ENCODE measurements at regions not wholly inside any gene's neighbourhood (a gene's known extent, or its start where the extent isn't known, plus 50 kb on each side); places are given as distances from the start of the nearest gene placed in this dataset.
A peak's percentile ranks its signal among the peaks of the same experiment; 100 is the strongest.

DNA sequence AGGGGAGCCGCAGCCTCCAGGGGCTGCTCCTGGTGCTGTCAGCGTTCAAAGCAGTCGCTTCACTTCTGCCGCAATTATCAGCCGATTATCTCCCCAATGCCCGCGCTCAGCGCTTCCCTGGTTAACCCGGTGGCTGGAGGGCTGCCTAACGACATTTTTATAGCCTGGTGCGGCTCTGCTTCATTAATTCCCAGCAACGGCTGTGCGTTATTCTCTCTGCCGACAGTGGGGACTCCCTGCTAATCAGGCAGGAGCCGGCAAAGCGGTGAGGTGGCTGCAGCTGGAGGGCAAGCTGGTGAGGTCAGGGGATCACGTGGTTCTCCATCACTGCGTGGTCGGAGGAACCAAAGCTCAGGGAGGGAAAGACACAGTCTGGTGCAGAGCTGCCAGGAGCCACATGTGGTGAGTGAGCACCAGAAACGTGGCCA lies 62.9 kb downstream of the GLRX5 start:
- peaks cover 4% of the 10 kb centered on the region; the same call in 1 of the 2 replicates for H3K27me3 ChIP-seq
- peak overlapping the region; percentile 40 for H3K4me3 ChIP-seq
- H3K9ac ChIP-seq, result peak overlapping the region; percentile 69
- peak overlapping the region; percentile 78 for H3K4me2 ChIP-seq
- peak overlapping the region; percentile 56 for H3K27ac ChIP-seq
- no peaks in the 10 kb centered on the region for H3K36me3 ChIP-seq
- H3K4me1 ChIP-seq, result peaks cover 27% of the 10 kb centered on the region
- no peaks in the 10 kb centered on the region for H4K20me1 ChIP-seq
- H3K9me3 ChIP-seq, result peaks cover 10% of the 10 kb centered on the region
- no peak for TF ChIP-seq Cebpa-rat (IDR thresholded peaks at IDR 0.05)

DNA sequence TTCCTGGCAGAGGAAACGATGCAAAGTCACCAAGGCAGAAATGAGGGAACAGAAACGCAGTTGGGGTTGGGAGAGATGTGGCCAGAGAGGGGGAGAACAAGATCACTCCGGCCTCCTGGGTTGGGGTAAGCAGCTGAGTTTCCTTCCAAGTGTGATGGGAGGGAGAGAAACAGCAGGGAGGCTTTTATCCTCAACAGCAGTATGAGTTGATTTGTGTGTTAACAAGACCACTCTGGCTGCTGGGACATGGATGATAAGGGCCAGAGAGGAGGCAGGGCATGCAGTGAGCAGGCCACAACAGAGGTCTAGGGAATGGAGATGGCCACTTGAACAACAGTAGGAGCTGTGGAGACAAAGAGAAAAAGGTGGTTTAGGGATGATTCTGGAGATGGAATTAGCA lies 66.8 kb downstream of the GLRX5 start:
- no peak overlapping the region for H3K4me2 ChIP-seq
- H3K9me3 ChIP-seq, result no peaks in the 10 kb centered on the region
- peaks cover 27% of the 10 kb centered on the region for H3K4me1 ChIP-seq
- peaks cover 4% of the 10 kb centered on the region; the same call in 1 of the 2 replicates for H3K27me3 ChIP-seq
- no peak for TF ChIP-seq Cebpa-rat (IDR thresholded peaks at IDR 0.05)
- no peak overlapping the region for H3K27ac ChIP-seq
- no peaks in the 10 kb centered on the region for H3K36me3 ChIP-seq
- H4K20me1 ChIP-seq, result no peaks in the 10 kb centered on the region
- H3K4me3 ChIP-seq, result no peak overlapping the region
- H3K9ac ChIP-seq, result no peak overlapping the region

DNA sequence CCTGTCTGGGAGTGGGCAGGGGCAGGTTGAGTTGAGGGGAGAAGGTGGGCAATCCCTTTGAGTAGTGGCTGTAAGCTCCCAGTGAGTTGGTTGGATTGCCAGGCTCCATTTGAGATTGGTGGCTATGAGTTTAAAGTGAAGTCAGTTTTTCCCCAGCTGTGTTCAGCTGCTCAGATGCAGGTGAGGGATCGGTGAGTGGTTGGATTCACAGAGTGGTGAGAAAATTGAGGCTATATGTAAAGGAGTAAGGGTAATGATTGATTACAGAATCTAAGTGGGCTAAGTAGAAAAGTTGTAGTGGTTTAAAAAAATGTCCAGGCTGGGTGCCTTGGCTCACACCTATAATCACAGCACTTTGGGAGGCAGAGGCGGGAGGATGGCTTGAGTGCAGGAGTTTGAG lies 68.6 kb downstream of the GLRX5 start:
- no peak for TF ChIP-seq Cebpa-rat (IDR thresholded peaks at IDR 0.05)

DNA sequence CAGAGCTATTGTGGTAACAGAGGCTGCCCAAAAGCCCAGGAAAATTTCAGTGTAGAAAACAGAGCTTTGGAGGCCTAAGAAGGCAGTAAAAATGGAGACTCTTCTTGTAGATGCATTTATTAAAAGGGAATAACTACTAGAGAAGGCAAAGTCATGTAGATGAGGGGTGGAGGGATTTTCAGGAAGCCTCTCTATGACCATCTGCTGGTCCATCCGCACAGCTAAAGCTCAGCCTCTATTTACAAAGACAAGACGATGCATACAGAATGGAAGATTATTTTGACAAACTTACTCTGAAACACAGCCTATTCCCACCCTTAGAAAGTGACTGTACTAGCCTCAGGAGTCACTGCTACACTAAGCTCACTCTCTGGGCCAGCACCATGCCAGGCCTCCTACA lies 71.4 kb downstream of the GLRX5 start:
- no peaks in the 10 kb centered on the region for H3K9me3 ChIP-seq
- no peak overlapping the region for H3K9ac ChIP-seq
- no peak overlapping the region for H3K27ac ChIP-seq
- no peaks in the 10 kb centered on the region for H3K36me3 ChIP-seq
- no peaks in the 10 kb centered on the region for H3K27me3 ChIP-seq
- H3K4me1 ChIP-seq, result peaks cover 2% of the 10 kb centered on the region; the same call in 1 of the 2 replicates
- no peak overlapping the region for H3K4me3 ChIP-seq
- no peak for TF ChIP-seq Cebpa-rat (IDR thresholded peaks at IDR 0.05)
- H3K4me2 ChIP-seq, result no peak overlapping the region
- H4K20me1 ChIP-seq, result no peaks in the 10 kb centered on the region

More for the DNA sequence above, 68.6 kb downstream of the GLRX5 start:
- H3K4me3 ChIP-seq, result no peak overlapping the region
- H3K27ac ChIP-seq, result no peak overlapping the region
- no peaks in the 10 kb centered on the region for H3K36me3 ChIP-seq
- H3K27me3 ChIP-seq, result no peaks in the 10 kb centered on the region
- H3K4me1 ChIP-seq, result peaks cover 11% of the 10 kb centered on the region
- no peaks in the 10 kb centered on the region for H3K9me3 ChIP-seq
- H4K20me1 ChIP-seq, result no peaks in the 10 kb centered on the region
- H3K4me2 ChIP-seq, result no peak overlapping the region
- H3K9ac ChIP-seq, result no peak overlapping the region

DNA sequence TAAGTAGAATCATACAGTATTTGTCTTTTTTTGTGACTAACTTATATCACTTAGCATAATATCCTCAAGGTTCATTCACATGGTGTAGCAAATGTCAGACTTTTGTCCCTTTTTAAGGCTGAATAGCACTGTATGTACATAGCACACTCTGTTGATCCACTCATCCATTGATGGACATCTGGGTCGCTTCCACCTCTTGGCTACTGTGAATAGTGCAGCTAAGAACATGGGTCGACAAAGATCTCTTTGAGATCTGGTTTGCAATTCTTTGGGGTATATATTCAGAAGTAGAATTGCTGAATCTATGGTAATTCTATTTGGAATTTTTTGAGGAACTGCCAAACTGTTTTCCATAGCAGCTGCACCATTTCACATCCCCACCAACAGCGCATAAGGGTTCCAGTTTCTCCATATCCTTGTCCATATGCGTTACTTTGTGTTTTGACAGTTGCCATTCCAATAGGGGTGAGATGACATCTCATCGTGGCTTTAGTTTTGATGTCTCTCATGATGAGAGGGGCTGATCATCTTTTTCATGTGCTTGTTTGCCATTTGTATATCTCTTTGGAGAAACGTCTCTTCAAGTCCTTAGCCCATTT lies 73.9 kb downstream of the GLRX5 start:
- no peaks in the 10 kb centered on the region for H3K9me3 ChIP-seq
- no peak overlapping the region for H3K4me2 ChIP-seq
- H3K27ac ChIP-seq, result no peak overlapping the region
- H3K36me3 ChIP-seq, result no peaks in the 10 kb centered on the region
- no peak for TF ChIP-seq Cebpa-rat (IDR thresholded peaks at IDR 0.05)
- H3K4me1 ChIP-seq, result peaks cover 10% of the 10 kb centered on the region
- H3K27me3 ChIP-seq, result no peaks in the 10 kb centered on the region
- H3K4me3 ChIP-seq, result no peak overlapping the region
- no peak overlapping the region for H3K9ac ChIP-seq
- no peaks in the 10 kb centered on the region for H4K20me1 ChIP-seq

DNA sequence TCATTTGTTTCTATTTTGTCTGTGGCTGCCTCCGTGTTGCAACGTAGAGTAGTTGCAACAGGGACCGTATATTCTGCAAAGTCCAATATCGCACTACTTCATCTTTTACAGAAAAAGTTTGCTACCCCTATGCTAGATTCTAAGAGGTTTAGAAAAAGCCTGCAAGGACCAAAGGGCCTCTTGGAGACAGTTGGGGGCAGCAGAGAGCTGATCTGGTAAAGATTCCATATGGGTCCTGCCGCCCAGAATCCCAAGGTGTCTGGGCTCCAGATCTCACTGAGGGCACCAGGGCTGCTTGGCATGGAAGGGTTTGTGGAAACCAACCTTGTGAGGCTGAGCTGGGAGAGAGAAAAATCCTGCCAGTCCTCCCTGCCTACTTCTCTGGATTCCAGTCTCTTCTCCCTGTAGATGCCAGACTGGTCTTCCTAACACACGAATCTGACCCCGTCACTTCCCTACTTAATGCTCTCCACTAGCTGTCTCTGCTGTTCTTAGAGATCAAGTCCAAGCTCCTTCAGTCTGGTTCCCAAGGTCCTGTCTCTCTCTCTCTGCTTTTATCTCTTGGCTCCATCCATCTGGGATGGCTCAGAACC lies 74.6 kb downstream of the GLRX5 start:
- no peak for TF ChIP-seq Cebpa-rat (IDR thresholded peaks at IDR 0.05)
- no peaks in the 10 kb centered on the region for H3K36me3 ChIP-seq
- no peaks in the 10 kb centered on the region for H3K27me3 ChIP-seq
- peaks cover 17% of the 10 kb centered on the region for H3K4me1 ChIP-seq
- H3K4me2 ChIP-seq, result no peak overlapping the region
- H3K27ac ChIP-seq, result no peak overlapping the region
- H4K20me1 ChIP-seq, result no peaks in the 10 kb centered on the region
- no peaks in the 10 kb centered on the region for H3K9me3 ChIP-seq
- H3K4me3 ChIP-seq, result no peak overlapping the region
- H3K9ac ChIP-seq, result no peak overlapping the region

DNA sequence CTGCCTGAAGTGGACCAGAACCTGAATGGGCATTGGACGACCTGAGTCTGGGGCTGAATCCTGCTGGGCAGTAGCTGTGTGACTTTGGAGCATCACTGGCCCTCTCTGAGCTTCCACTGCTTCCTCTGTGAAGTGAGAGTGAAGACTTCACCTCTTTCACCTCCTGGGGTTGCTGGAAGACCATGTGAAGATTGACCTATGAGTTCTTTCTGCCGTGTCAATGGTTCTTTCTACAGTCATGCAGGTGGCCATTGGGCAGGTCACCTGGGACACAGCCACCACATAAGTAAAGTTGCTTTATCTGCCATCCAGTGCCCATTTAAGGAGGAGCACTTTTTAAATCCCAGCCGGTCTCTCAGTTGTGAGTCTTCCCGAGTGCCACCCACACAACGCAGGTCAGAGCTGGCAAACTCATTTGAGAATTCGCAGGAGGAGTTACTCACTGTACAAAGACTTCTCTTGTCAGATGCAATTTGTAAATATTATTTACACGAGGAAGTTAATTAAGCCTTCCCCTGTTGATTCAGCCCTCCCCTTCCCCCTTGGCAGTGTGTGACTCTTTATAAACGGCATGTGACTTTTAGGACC lies 74.8 kb upstream of the TCL1B start:
- Histone ChIP-seq H3K36me3 (no peaks in the 10 kb centered on the region), H3K4me2 (no peak overlapping the region), H3K9me3 (no peaks in the 10 kb centered on the region), H3K27ac (no peak overlapping the region), H3K27me3 (no peaks in the 10 kb centered on the region), H3K9ac (no peak overlapping the region), H3K4me1 (peaks cover 17% of the 10 kb centered on the region), H3K4me3 (no peak overlapping the region), H4K20me1 (no peaks in the 10 kb centered on the region)
- TF ChIP-seq Cebpa-rat (IDR thresholded peaks at IDR 0.05), result no peak

DNA sequence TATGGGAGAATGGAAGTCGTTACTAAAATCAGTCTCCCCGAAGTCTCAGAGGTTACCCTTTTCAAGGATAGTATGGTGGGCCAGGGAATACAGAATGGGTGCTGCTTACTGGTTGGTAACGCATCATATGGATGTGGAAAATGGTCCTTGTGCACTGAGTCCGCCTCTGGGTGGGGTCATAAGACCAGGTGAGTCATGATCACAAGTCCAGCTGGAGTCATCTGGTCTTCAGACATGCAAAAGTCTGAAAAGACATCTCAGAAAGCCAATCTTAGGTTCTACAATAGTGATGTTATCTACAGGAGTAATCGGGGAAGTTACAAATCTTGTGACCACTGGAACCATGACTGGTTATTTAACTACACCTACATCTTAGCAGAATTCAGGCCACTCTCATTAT lies 71.9 kb upstream of the TCL1B start:
- H3K4me1 ChIP-seq, result peaks cover 17% of the 10 kb centered on the region
- H3K9ac ChIP-seq, result no peak overlapping the region
- peak overlapping the region; percentile 23; the same call in 1 of the 2 replicates for H3K4me2 ChIP-seq
- no peak overlapping the region for H3K27ac ChIP-seq
- no peaks in the 10 kb centered on the region for H3K36me3 ChIP-seq
- no peaks in the 10 kb centered on the region for H3K9me3 ChIP-seq
- no peak for TF ChIP-seq Cebpa-rat (IDR thresholded peaks at IDR 0.05)
- no peak overlapping the region for H3K4me3 ChIP-seq
- no peaks in the 10 kb centered on the region for H3K27me3 ChIP-seq
- H4K20me1 ChIP-seq, result no peaks in the 10 kb centered on the region

DNA sequence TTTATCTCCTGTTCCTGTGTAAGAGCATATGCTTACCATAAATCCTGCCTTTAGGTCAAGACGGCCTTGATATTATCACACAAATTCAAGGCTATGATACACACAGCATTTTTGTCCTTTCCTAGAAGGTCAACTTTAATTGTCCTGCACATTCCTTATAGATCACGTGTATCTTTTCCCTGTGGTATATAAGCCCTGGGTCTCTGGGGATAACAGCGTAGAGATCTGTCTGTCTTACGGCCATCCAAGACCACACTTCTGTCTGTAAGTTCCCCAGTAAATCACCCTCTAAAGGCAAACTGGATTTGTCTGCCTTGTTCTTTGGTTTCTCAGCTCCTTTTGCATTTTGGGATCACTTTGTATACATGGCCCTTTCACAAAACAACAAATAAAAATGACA lies 69.5 kb upstream of the TCL1B start:
- Histone ChIP-seq H4K20me1 (no peaks in the 10 kb centered on the region), H3K4me3 (no peak overlapping the region), H3K27ac (no peak overlapping the region), H3K36me3 (no peaks in the 10 kb centered on the region), H3K27me3 (no peaks in the 10 kb centered on the region), H3K4me2 (no peak overlapping the region), H3K4me1 (peaks cover 13% of the 10 kb centered on the region), H3K9ac (no peak overlapping the region), H3K9me3 (no peaks in the 10 kb centered on the region)
- no peak for TF ChIP-seq Cebpa-rat (IDR thresholded peaks at IDR 0.05)

DNA sequence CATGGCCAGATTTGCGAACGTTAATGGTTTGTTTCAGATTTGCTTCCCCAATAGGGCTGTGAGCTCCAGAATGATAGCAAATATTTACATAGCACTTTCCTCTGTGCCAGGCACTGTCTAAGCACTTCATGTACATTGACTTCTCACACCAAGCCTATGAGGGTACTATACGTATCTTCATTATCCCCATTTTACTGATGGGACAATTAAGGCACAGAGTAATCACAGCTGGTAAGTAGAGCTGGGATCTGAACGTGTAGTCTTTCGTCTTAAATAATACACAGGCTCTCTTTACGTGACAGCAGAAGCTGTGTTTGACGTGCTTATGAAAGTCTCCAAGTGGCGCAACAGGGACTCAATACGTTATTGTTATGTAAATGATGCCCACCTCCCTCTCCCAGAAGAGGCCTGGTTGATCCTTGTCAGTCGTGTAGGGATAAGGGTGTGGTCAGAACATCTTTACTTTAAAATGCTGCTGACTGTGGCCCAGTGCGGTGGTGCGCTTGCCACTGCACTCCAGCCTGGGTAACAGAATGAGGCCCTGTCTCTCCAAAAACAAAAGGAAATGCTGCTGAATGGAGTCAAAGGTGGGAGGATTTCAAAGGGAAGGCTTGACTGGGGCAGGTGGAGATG lies 66.3 kb upstream of the TCL1B start:
- Histone ChIP-seq H3K9ac (no peak overlapping the region), H3K4me1 (peaks cover 13% of the 10 kb centered on the region), H3K36me3 (no peaks in the 10 kb centered on the region), H3K4me3 (no peak overlapping the region), H4K20me1 (no peaks in the 10 kb centered on the region), H3K27me3 (no peaks in the 10 kb centered on the region), H3K4me2 (no peak overlapping the region), H3K9me3 (peaks cover 9% of the 10 kb centered on the region), H3K27ac (no peak overlapping the region)
- no peak for TF ChIP-seq Cebpa-rat (IDR thresholded peaks at IDR 0.05)
